HEK293T (cell line): ENCODE measurements at regions not wholly inside any gene's neighbourhood (a gene's known extent, or its start where the extent isn't known, plus 50 kb on each side); places are given as distances from the start of the nearest gene placed in this dataset.

Experiments used
- CTCF ChIA-PET: fragments of 350-600 bp; formaldehyde crosslinking; extraction: SDS; loops from one replicate; lab custom pipeline; 2021; ENCODE audit warnings: antibody characterized with exemption, inconsistent platforms; lab: Yijun Ruan, JAX
- POLR2A ChIA-PET: fragments of 350-600 bp; formaldehyde crosslinking; extraction: SDS; loops from one replicate; lab custom pipeline; 2020; ENCODE audit warnings: antibody characterized with exemption, inconsistent platforms; lab: Yijun Ruan, JAX
- DNase-seq: peaks from one replicate; pipeline ENCODE4 v3.0.0; 2012; ENCODE audit warnings: mixed read lengths; ENCODE audit errors: extremely low spot score
- ARNT ChIP-seq: fragments of 450-650 bp; IDR thresholded peaks from 2 replicates; pipeline ENCODE4 v1.6.1; 2017; ENCODE audit warnings: mild to moderate bottlenecking
- BHLHE40 ChIP-seq: fragments of 450-650 bp; IDR thresholded peaks from 2 replicates; pipeline ENCODE4 v1.6.1; 2016; ENCODE audit warnings: mild to moderate bottlenecking, moderate library complexity, borderline replicate concordance
- CTBP1 ChIP-seq: fragments of 450-650 bp; IDR thresholded peaks from 2 replicates; pipeline ENCODE4 v1.6.1; 2016; ENCODE audit warnings: borderline replicate concordance
- ELF4 ChIP-seq: fragments of 450-650 bp; IDR thresholded peaks from 2 replicates; pipeline ENCODE4 v1.6.1; 2017; ENCODE audit warnings: antibody characterized with exemption
- FOXA1 ChIP-seq: fragments of 450-650 bp; IDR thresholded peaks from 2 replicates; pipeline ENCODE4 v1.6.1; 2016; ENCODE audit warnings: mild to moderate bottlenecking
- FOXK2 ChIP-seq: fragments of 450-650 bp; IDR thresholded peaks from 2 replicates; pipeline ENCODE4 v1.6.1; 2016; ENCODE audit warnings: mild to moderate bottlenecking
- FOXM1 ChIP-seq: fragments of 450-650 bp; IDR thresholded peaks from 2 replicates; pipeline ENCODE4 v1.6.1; 2017; ENCODE audit warnings: mild to moderate bottlenecking, borderline replicate concordance
- HDGF ChIP-seq: fragments of 450-650 bp; IDR thresholded peaks from 2 replicates; pipeline ENCODE4 v1.6.1; 2017; ENCODE audit warnings: antibody characterized with exemption, borderline replicate concordance
- L3MBTL2 ChIP-seq: fragments of 450-650 bp; conservative IDR thresholded peaks from 2 replicates; pipeline ENCODE4 v1.6.1; 2016; ENCODE audit warnings: mild to moderate bottlenecking
- LEF1 ChIP-seq: fragments of 450-650 bp; IDR thresholded peaks from 2 replicates; pipeline ENCODE4 v1.6.1; 2017; ENCODE audit warnings: mild to moderate bottlenecking, borderline replicate concordance
- NFRKB ChIP-seq: fragments of 450-650 bp; IDR thresholded peaks from 2 replicates; pipeline ENCODE4 v1.6.1; 2016; ENCODE audit warnings: mild to moderate bottlenecking, moderate library complexity
- PKNOX1 ChIP-seq: fragments of 450-650 bp; IDR thresholded peaks from 2 replicates; pipeline ENCODE4 v1.6.1; 2016
- SP1 ChIP-seq: fragments of 450-650 bp; IDR thresholded peaks from 2 replicates; pipeline ENCODE4 v1.6.1; 2017
- SUZ12 ChIP-seq: fragments of 450-650 bp; IDR thresholded peaks from 2 replicates; pipeline ENCODE4 v1.6.1; 2016; ENCODE audit warnings: mild to moderate bottlenecking
- TARDBP ChIP-seq: fragments of 450-650 bp; IDR thresholded peaks from 2 replicates; pipeline ENCODE4 v1.6.1; 2016
- ZNF384 ChIP-seq: fragments of 450-650 bp; IDR thresholded peaks from 2 replicates; pipeline ENCODE4 v1.6.1; 2016

- CTCF ChIA-PET = no interaction called here
These were observed 157.2 kb upstream of the EEA1 start for GRCh38 chr12:93086288-93086727.

GRCh38 chr12:93087840-93088610 is 158.9 kb upstream of the EEA1 start:
- POLR2A ChIA-PET = no interaction called here
- DNase-seq = no peak
- TF ChIP-seq TARDBP (no peak), FOXA1 (no peak), ZNF384 (no peak), L3MBTL2 (no peak), HDGF (no peak), SUZ12 (no peak), BHLHE40 (no peak), NFRKB (no peak), LEF1 (no peak), CTBP1 (no peak), PKNOX1 (no peak)
- CTCF ChIA-PET = no interaction called here

More at GRCh38 chr12:93086288-93086727, 157.2 kb upstream of the EEA1 start:
- TF ChIP-seq PKNOX1 = no peak
- no peak for TF ChIP-seq LEF1
- no peak for TF ChIP-seq SP1
- no peak for TF ChIP-seq ARNT
- TF ChIP-seq ZNF384 = no peak
- no peak for TF ChIP-seq FOXM1
- TF ChIP-seq BHLHE40 = no peak
- TF ChIP-seq L3MBTL2 = no peak
- no peak for TF ChIP-seq FOXK2
- TF ChIP-seq ELF4 = no peak
- no peak for TF ChIP-seq HDGF
- TF ChIP-seq FOXA1 = no peak
- TF ChIP-seq CTBP1 = no peak
- no peak for DNase-seq
- POLR2A ChIA-PET = no interaction called here

GRCh38 chr12:93089805-93090569 is 160.9 kb upstream of the EEA1 start:
- DNase-seq = no peak
- CTCF ChIA-PET = no interaction called here

GRCh38 chr12:93090731-93091172 is 161.7 kb upstream of the EEA1 start:
- DNase-seq = no peak
- no peak for TF ChIP-seq CTBP1
- no peak for TF ChIP-seq FOXA1
- TF ChIP-seq FOXM1 = no peak
- TF ChIP-seq SUZ12 = no peak
- TF ChIP-seq TARDBP = no peak
- no peak for TF ChIP-seq ARNT
- no peak for TF ChIP-seq HDGF
- TF ChIP-seq L3MBTL2 = no peak
- TF ChIP-seq NFRKB = no peak
- no peak for TF ChIP-seq ELF4
- no peak for TF ChIP-seq SP1
- TF ChIP-seq ZNF384 = no peak
- no peak for TF ChIP-seq LEF1
- no peak for TF ChIP-seq PKNOX1
- TF ChIP-seq FOXK2 = no peak
- TF ChIP-seq BHLHE40 = no peak
- ChIA-PET CTCF (no interaction called here), POLR2A (no interaction called here)

More at GRCh38 chr12:93089805-93090569, 160.9 kb upstream of the EEA1 start:
- no peak for TF ChIP-seq PKNOX1
- TF ChIP-seq HDGF = no peak
- no peak for TF ChIP-seq BHLHE40
- no peak for TF ChIP-seq TARDBP
- no peak for TF ChIP-seq ARNT
- TF ChIP-seq FOXM1 = no peak
- POLR2A ChIA-PET = no interaction called here

DNA sequence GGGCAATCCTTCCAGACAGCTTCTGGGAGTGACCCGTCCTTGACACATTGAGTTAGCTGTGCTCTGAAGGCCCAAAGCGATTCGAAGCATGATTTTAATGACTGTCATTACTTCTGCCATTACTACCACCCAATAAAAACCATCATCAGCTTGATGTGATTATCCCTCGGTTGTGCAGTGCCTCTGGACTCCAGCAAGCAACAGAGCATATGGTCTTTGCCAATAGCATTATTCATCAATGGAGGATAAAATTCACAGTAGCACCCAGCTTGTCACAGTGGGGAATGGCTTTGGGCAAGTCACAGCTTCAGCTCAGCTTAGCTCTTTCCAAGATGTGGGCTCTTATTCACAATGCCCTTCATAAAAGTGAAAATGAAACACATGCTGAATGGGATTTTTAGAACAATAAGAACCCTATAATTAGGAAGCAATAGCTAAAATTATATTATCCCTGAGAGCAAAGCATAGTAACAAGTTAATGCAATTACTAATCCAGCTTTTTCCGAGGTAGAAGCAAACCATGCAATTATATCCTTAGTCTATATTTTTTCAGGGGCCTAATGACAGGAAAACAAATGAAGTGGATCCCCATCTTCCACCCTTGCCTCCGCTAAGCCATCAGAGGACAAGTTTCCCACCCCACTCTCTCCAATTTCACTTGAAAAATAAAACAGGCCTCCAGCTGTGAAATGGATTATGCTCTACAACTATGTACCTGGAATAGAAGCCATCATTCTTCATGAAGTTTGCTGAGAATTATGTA is 163.0 kb upstream of the EEA1 start:
- no peak for DNase-seq
- CTCF ChIA-PET = interaction anchor here (1.1 to 1.2 kb wide), 2 partner anchors 8 to 89 kb away, joined by 3 read pairs; no protein-coding TSS in a partner anchor
- POLR2A ChIA-PET = no interaction called here
- TF ChIP-seq ELF4 (no peak), L3MBTL2 (no peak), FOXA1 (no peak), FOXK2 (no peak), PKNOX1 (no peak), SP1 (no peak), ZNF384 (no peak), NFRKB (no peak), CTBP1 (no peak), HDGF (no peak), SUZ12 (no peak), TARDBP (no peak), BHLHE40 (no peak), LEF1 (no peak), FOXM1 (no peak), ARNT (no peak)
